Hepatocyte (in vitro differentiated cells): ENCODE measurements at regions not wholly inside any gene's neighbourhood (a gene's known extent, or its start where the extent isn't known, plus 50 kb on each side); places are given as distances from the start of the nearest gene placed in this dataset.

Source experiments
- DNase-seq: peaks from one replicate; pipeline ENCODE4 v3.0.0-alpha.2; 2016; ENCODE audit warnings: low spot score
- H2AFZ ChIP-seq: fragments of 200-600 bp; sonication (generic); 2 replicates; pipeline ENCODE4 v1.6.0; 2016; ENCODE audit warnings: antibody characterized with exemption, mild to moderate bottlenecking
- H3K27ac ChIP-seq: fragments of 200-600 bp; sonication (generic); 2 replicates; pipeline ENCODE4 v1.5.1; 2016; ENCODE audit warnings: mild to moderate bottlenecking
- H3K27me3 ChIP-seq: fragments of 200-600 bp; sonication (generic); 2 replicates; pipeline ENCODE4 v1.6.1; 2016
- H3K36me3 ChIP-seq: fragments of 200-600 bp; sonication (generic); replicated peaks from 2 replicates; pipeline ENCODE4 v1.5.1; 2016; ENCODE audit warnings: low read depth; ENCODE audit not compliant: insufficient read depth
- H3K4me1 ChIP-seq: fragments of 200-600 bp; sonication (generic); 2 replicates; pipeline ENCODE4 v1.5.1; 2016; ENCODE audit warnings: mild to moderate bottlenecking, moderate library complexity; ENCODE audit not compliant: insufficient read depth
- H3K4me2 ChIP-seq: fragments of 200-600 bp; sonication (generic); 2 replicates; pipeline ENCODE4 v1.6.0; 2016
- H3K4me3 ChIP-seq: fragments of 200-600 bp; sonication (generic); 2 replicates; pipeline ENCODE4 v1.5.1; 2016; ENCODE audit warnings: mild to moderate bottlenecking
- H3K79me2 ChIP-seq: fragments of 200-600 bp; sonication (generic); 2 replicates; pipeline ENCODE4 v1.6.0; 2017; ENCODE audit warnings: mild to moderate bottlenecking
- H3K9me2 ChIP-seq: fragments of 200-600 bp; sonication (generic); replicated peaks from 2 replicates; pipeline ENCODE4 v1.6.0; 2017; ENCODE audit warnings: mild to moderate bottlenecking; ENCODE audit not compliant: insufficient read depth
- H3K9me3 ChIP-seq: fragments of 200-600 bp; sonication (generic); 2 replicates; pipeline ENCODE4 v1.5.1; 2016; ENCODE audit warnings: low read depth, mild to moderate bottlenecking
- H4K20me1 ChIP-seq: fragments of 200-600 bp; sonication (generic); 2 replicates; pipeline ENCODE4 v1.6.0; 2016; ENCODE audit warnings: mild to moderate bottlenecking; ENCODE audit not compliant: insufficient read depth, poor library complexity, severe bottlenecking
- CTCF ChIP-seq: fragments of 200-600 bp; sonication (generic); IDR thresholded peaks from 2 replicates; pipeline ENCODE4 v1.5.1; 2016; ENCODE audit warnings: antibody characterized with exemption, mild to moderate bottlenecking; ENCODE audit not compliant: poor library complexity
- EZH2 ChIP-seq: fragments of 200-600 bp; sonication (generic); IDR thresholded peaks from 2 replicates; pipeline ENCODE4 v1.6.1; 2016; ENCODE audit warnings: antibody characterized with exemption, mild to moderate bottlenecking, borderline replicate concordance
- EZH2phosphoT487 ChIP-seq: fragments of 200-600 bp; sonication (generic); IDR thresholded peaks from one replicate; pipeline ENCODE4 v1.6.1; 2018; ENCODE audit warnings: antibody characterized with exemption, mild to moderate bottlenecking, low read depth, moderate library complexity; ENCODE audit not compliant: unreplicated experiment, severe bottlenecking
- WGBS: methylation state at CpG from one replicate; pipeline ENCODE4 v1.1.6; 2016; ENCODE audit warnings: low lambda C conversion rate; ENCODE audit errors: missing lambda C conversion rate; 5-methylcytosine and 5-hydroxymethylcytosine counted together

- peak overlapping the region; percentile 43 for H3K4me2 ChIP-seq
- WGBS: 59% methylated on average over 13 of the region's 13 CpGs
- no peak for DNase-seq
Observed at GRCh38 chr14:103225476-103225875, 102.2 kb downstream of the TNFAIP2 start.

GRCh38 chr14:103227094-103227768, 104.0 kb downstream of the TNFAIP2 start:
- Histone ChIP-seq H3K4me2 (no peak overlapping the region), H3K4me3 (no peak overlapping the region), H3K27ac (no peak overlapping the region), H3K9me3 (no peaks in the 10 kb centered on the region), H3K9me2 (no peaks in the 10 kb centered on the region), H3K36me3 (no peaks in the 10 kb centered on the region), H3K27me3 (peaks cover 3% of the 10 kb centered on the region), H3K4me1 (peaks cover 5% of the 10 kb centered on the region), H4K20me1 (no peaks in the 10 kb centered on the region), H3K79me2 (no peaks in the 10 kb centered on the region), H2AFZ (no peak overlapping the region)
- no peak for DNase-seq
- 85% methylated on average over 20 of the region's 21 CpGs for WGBS
- TF ChIP-seq EZH2 (no peak), CTCF (no peak)

More at GRCh38 chr14:103225476-103225875, 102.2 kb downstream of the TNFAIP2 start:
- peak overlapping the region; percentile 31 for H3K27ac ChIP-seq
- no peaks in the 10 kb centered on the region for H3K36me3 ChIP-seq
- H3K4me1 ChIP-seq: peaks cover 11% of the 10 kb centered on the region
- H2AFZ ChIP-seq: peak overlapping the region; percentile 15
- H4K20me1 ChIP-seq: no peaks in the 10 kb centered on the region
- H3K9me2 ChIP-seq: no peaks in the 10 kb centered on the region
- peaks cover 10% of the 10 kb centered on the region for H3K27me3 ChIP-seq
- no peak overlapping the region for H3K4me3 ChIP-seq
- H3K9me3 ChIP-seq: no peaks in the 10 kb centered on the region
- no peaks in the 10 kb centered on the region for H3K79me2 ChIP-seq
- TF ChIP-seq EZH2 (no peak), CTCF (no peak), EZH2phosphoT487 (no peak)

- Histone ChIP-seq H2AFZ (no peak overlapping the region), H3K4me1 (peaks cover 5% of the 10 kb centered on the region), H3K4me2 (no peak overlapping the region), H3K9me2 (no peaks in the 10 kb centered on the region), H3K36me3 (no peaks in the 10 kb centered on the region), H3K4me3 (no peak overlapping the region), H3K27ac (no peak overlapping the region), H4K20me1 (no peaks in the 10 kb centered on the region), H3K27me3 (no peaks in the 10 kb centered on the region), H3K79me2 (no peaks in the 10 kb centered on the region), H3K9me3 (no peaks in the 10 kb centered on the region)
- DNase-seq: no peak
- TF ChIP-seq EZH2: no peak
- no peak for TF ChIP-seq EZH2phosphoT487
- TF ChIP-seq CTCF: no peak
- 92% methylated on average over 7 of the region's 8 CpGs for WGBS
Observed at GRCh38 chr14:103228076-103228806, 105.0 kb downstream of the TNFAIP2 start.
